ENCODE measurements at regions not wholly inside any gene's neighbourhood (a gene's known extent, or its start where the extent isn't known, plus 50 kb on each side); places are given as distances from the start of the nearest gene placed in this dataset.
"Not testable (repeated sequence)": the region's sequence is repeated elsewhere in the genome, so short reads cannot be mapped to it uniquely, and the experiment has no call there.

GRCh38 chr5:163583491-163584153 lies 78.2 kb downstream of the MAT2B start:
- TF ChIP-seq POLR2A (IDR thresholded peaks at IDR 0.05; ENCODE audit: low read length); GATA1 (IDR thresholded peaks at IDR 0.05; ENCODE audit: low read depth, low read length): not testable (repeated sequence)
